AG09319 (cell line): ENCODE measurements at regions not wholly inside any gene's neighbourhood (a gene's known extent, or its start where the extent isn't known, plus 50 kb on each side); places are given as distances from the start of the nearest gene placed in this dataset.

Experiments
- DNase-seq: peaks from one replicate; pipeline ENCODE4 v3.0.0-alpha.2; 2010; ENCODE audit warnings: low read depth; ENCODE audit errors: extremely low read depth
- CTCF ChIP-seq: IDR thresholded peaks from 2 replicates; pipeline ENCODE4 v1.5.1; 2011; ENCODE audit warnings: low read depth, mild to moderate bottlenecking, inconsistent platforms, low read length, moderate library complexity

- peak; percentile 1 for DNase-seq
Measured at GRCh38 chr5:13536933-13537332, 407.6 kb downstream of the DNAH5 start.

GRCh38 chr5:13533833-13534232, 410.7 kb downstream of the DNAH5 start:
- no peak for TF ChIP-seq CTCF
- DNase-seq = no peak

More at GRCh38 chr5:13536933-13537332, 407.6 kb downstream of the DNAH5 start:
- no peak for TF ChIP-seq CTCF

GRCh38 chr5:13529300-13529699, 415.2 kb downstream of the DNAH5 start:
- no peak for TF ChIP-seq CTCF
- DNase-seq = no peak

- no peak for DNase-seq
- TF ChIP-seq CTCF = no peak
Measured at GRCh38 chr5:13524936-13525335, 419.6 kb downstream of the DNAH5 start.

- DNase-seq = no peak
- TF ChIP-seq CTCF = no peak
Measured at GRCh38 chr5:13519131-13519530, 425.4 kb downstream of the DNAH5 start.

GRCh38 chr5:13516195-13516594, 428.3 kb downstream of the DNAH5 start:
- DNase-seq = no peak

GRCh38 chr5:13511442-13511841, 433.0 kb downstream of the DNAH5 start:
- TF ChIP-seq CTCF = no peak
- DNase-seq = no peak

More at GRCh38 chr5:13516195-13516594, 428.3 kb downstream of the DNAH5 start:
- no peak for TF ChIP-seq CTCF

- TF ChIP-seq CTCF = no peak
- DNase-seq = no peak
Measured at GRCh38 chr5:13510616-13511015, 433.9 kb downstream of the DNAH5 start.
